ENCODE measurements at regions not wholly inside any gene's neighbourhood (a gene's known extent, or its start where the extent isn't known, plus 50 kb on each side); places are given as distances from the start of the nearest gene placed in this dataset.

- no peak for TF ChIP-seq SOX13 (IDR thresholded peaks at IDR 0.05)
- TF ChIP-seq SOX13 (CRISPR knock-in tag; conservative IDR thresholded peaks at IDR 0.05 in 1 of 2, IDR thresholded peaks at IDR 0.05 in 1 of 2): peak in 1 of 2 experiments; percentile 31; a peak in 1 of 4 replicates
- peak; percentile 48; the same call in 1 of the 2 replicates for TF ChIP-seq CREM (IDR thresholded peaks at IDR 0.05)
- TF ChIP-seq CREM (CRISPR knock-in tag; IDR thresholded peaks at IDR 0.05): no peak
- no peak for TF ChIP-seq RBM22 (optimal IDR thresholded peaks at IDR 0.05; ENCODE audit: low read length)
- no peak for TF ChIP-seq PBX3 (CRISPR knock-in tag; IDR thresholded peaks at IDR 0.05; ENCODE audit: borderline replicate concordance)
- no peak for TF ChIP-seq NR2F6 (IDR thresholded peaks at IDR 0.05)
- TF ChIP-seq NR2F6 (CRISPR knock-in tag; IDR thresholded peaks at IDR 0.05): peak; percentile 15; the same call in 1 of the 2 replicates
- TF ChIP-seq ZNF317 (CRISPR knock-in tag; IDR thresholded peaks at IDR 0.05): 0 out of 2 replicates have a peak, but pooled peaks have one; percentile 10
- TF ChIP-seq ARID2 (CRISPR knock-in tag; IDR thresholded peaks at IDR 0.05; ENCODE audit: borderline replicate concordance): no peak
- TF ChIP-seq ARID3A (IDR thresholded peaks at IDR 0.05; ENCODE audit: low read depth, low read length): 0 out of 2 replicates have a peak, but pooled peaks have one; percentile 66
- no peak for TF ChIP-seq ZBTB14 (CRISPR knock-in tag; IDR thresholded peaks at IDR 0.05)
- peak; percentile 49 for TF ChIP-seq PAXIP1 (CRISPR knock-in tag; conservative IDR thresholded peaks at IDR 0.05)
- TF ChIP-seq ZBTB7A (CRISPR knock-in tag; IDR thresholded peaks at IDR 0.05): no peak
- no peak for TF ChIP-seq ZNF333 (CRISPR knock-in tag; IDR thresholded peaks at IDR 0.05; ENCODE audit: borderline replicate concordance)
- peak; percentile 56; the same call in 1 of the 2 replicates for TF ChIP-seq TCF7 (IDR thresholded peaks at IDR 0.05; ENCODE audit: low read depth)
- no peak for TF ChIP-seq DR1 (CRISPR knock-in tag; IDR thresholded peaks at IDR 0.05)
- no peak for TF ChIP-seq JUNB (CRISPR knock-in tag; IDR thresholded peaks at IDR 0.05; ENCODE audit: borderline replicate concordance)
- no peak for TF ChIP-seq ZNF792 (CRISPR knock-in tag; IDR thresholded peaks at IDR 0.05)
- TF ChIP-seq MTA3 (CRISPR knock-in tag; IDR thresholded peaks at IDR 0.05): no peak
- no peak for TF ChIP-seq PLSCR1 (CRISPR knock-in tag; IDR thresholded peaks at IDR 0.05; ENCODE audit: borderline replicate concordance)
- TF ChIP-seq, protein P1, sequence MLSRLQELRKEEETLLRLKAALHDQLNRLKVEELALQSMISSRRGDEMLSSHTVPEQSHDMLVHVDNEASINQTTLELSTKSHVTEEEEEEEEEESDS (CRISPR knock-in tag; IDR thresholded peaks at IDR 0.05; ENCODE audit: borderline replicate concordance): no peak
Measured at GRCh38 chr2:226059961-226060627, 660.6 kb downstream of the NYAP2 start (continued).
